Keratinocyte (primary cell): ENCODE measurements at regions not wholly inside any gene's neighbourhood (a gene's known extent, or its start where the extent isn't known, plus 50 kb on each side); places are given as distances from the start of the nearest gene placed in this dataset.

Source experiments
- DNase-seq: peaks from one replicate; pipeline ENCODE4 v3.0.0-alpha.2; 2011; ENCODE audit warnings: low read depth, missing footprints, low spot score
- FAIRE-seq: peaks from 2 replicates; lab custom pipeline; 2011; peaks lifted over from hg19 to GRCh38; lab: Jason Lieb, UNC
- H2AFZ ChIP-seq: 2 replicates; pipeline ENCODE4 v1.6.0; 2012; ENCODE audit warnings: low read length, control low read depth, inconsistent platforms; ENCODE audit not compliant: control insufficient read depth
- H3K27ac ChIP-seq: 2 replicates; pipeline ENCODE4 v1.5.1; 2011; ENCODE audit warnings: low read length; ENCODE audit not compliant: control insufficient read depth, insufficient read depth
- H3K27me3 ChIP-seq: 3 replicates; pipeline ENCODE4 v1.6.0; 2011; ENCODE audit warnings: low read length; ENCODE audit not compliant: control insufficient read depth, insufficient read depth; ENCODE audit errors: extremely low read depth
- H3K36me3 ChIP-seq, 2 experiments: 2 replicates in 1 of 2; 3 replicates in 1 of 2; pipeline ENCODE4 v1.5.1; 2011; ENCODE audit warnings: low read length in 2 of 2, mild to moderate bottlenecking in 1 of 2; ENCODE audit not compliant: control insufficient read depth in 2 of 2, insufficient read depth in 2 of 2; ENCODE audit errors: extremely low read depth in 1 of 2
- H3K4me1 ChIP-seq: 3 replicates; pipeline ENCODE4 v1.5.1; 2011; ENCODE audit warnings: low read length; ENCODE audit not compliant: control insufficient read depth, insufficient read depth; ENCODE audit errors: extremely low read depth
- H3K4me2 ChIP-seq: 3 replicates; pipeline ENCODE4 v1.6.0; 2011; ENCODE audit warnings: low read depth, low read length; ENCODE audit not compliant: control insufficient read depth, insufficient read depth; ENCODE audit errors: extremely low read depth
- H3K4me3 ChIP-seq, 3 experiments: fragments of 200-600 bp in 1 of 3; sonication (generic) in 1 of 3; 2 replicates in 2 of 3; 3 replicates in 1 of 3; pipeline ENCODE4 v1.5.1; 2011 to 2016; ENCODE audit warnings: low read length in 3 of 3, mild to moderate bottlenecking in 3 of 3, control low read depth in 2 of 3, inconsistent platforms in 1 of 3, low read depth in 1 of 3, mixed read lengths in 1 of 3, mixed run types in 1 of 3, moderate library complexity in 1 of 3; ENCODE audit not compliant: control insufficient read depth in 2 of 3, insufficient read depth in 2 of 3; ENCODE audit errors: extremely low read depth in 1 of 3
- H3K79me2 ChIP-seq: 2 replicates; pipeline ENCODE4 v1.6.0; 2012; ENCODE audit warnings: low read length; ENCODE audit not compliant: control insufficient read depth, insufficient read depth
- H3K9ac ChIP-seq: 3 replicates; pipeline ENCODE4 v1.6.0; 2011; ENCODE audit warnings: low read length; ENCODE audit not compliant: control insufficient read depth, insufficient read depth; ENCODE audit errors: extremely low read depth
- H3K9me1 ChIP-seq: 3 replicates; pipeline ENCODE4 v1.6.0; 2011; ENCODE audit warnings: low read length; ENCODE audit not compliant: control insufficient read depth, insufficient read depth; ENCODE audit errors: extremely low read depth
- H3K9me3 ChIP-seq: 2 replicates; pipeline ENCODE4 v1.5.1; 2012; ENCODE audit warnings: low read depth, low read length; ENCODE audit not compliant: control insufficient read depth
- H4K20me1 ChIP-seq: 3 replicates; pipeline ENCODE4 v1.6.0; 2011; ENCODE audit warnings: low read length; ENCODE audit not compliant: control insufficient read depth, insufficient read depth; ENCODE audit errors: extremely low read depth
- CTCF ChIP-seq, 3 experiments: IDR thresholded peaks in 1 of 3; conservative IDR thresholded peaks in 1 of 3; optimal IDR thresholded peaks in 1 of 3; 2 replicates in 2 of 3; 3 replicates in 1 of 3; pipeline versions ENCODE3 to v1.5.1; 2011; ENCODE audit warnings: low read length in 3 of 3, mild to moderate bottlenecking in 3 of 3, moderate library complexity in 2 of 3, control low read depth in 1 of 3, inconsistent platforms in 1 of 3; ENCODE audit not compliant: insufficient read depth in 2 of 3; ENCODE audit errors: extremely low read depth in 1 of 3
- EZH2 ChIP-seq: IDR thresholded peaks from one replicate; pipeline ENCODE4 v1.6.1; 2012; ENCODE audit warnings: inconsistent platforms, mild to moderate bottlenecking, low read length, moderate library complexity
- dilution Hi-C: fragments of 300-500 bp; cut with MboI; formaldehyde crosslinking; loops from one replicate; pipeline ENCODE4 v1.7.0; 2020; ENCODE audit warnings: low sequenced_read_pairs; ENCODE audit not compliant: extremely low pct_ligation_motif_present

GRCh38 chr3:110236976-110237610 is 834.5 kb upstream of the NECTIN3 start:
- Histone ChIP-seq H3K36me3 (no peaks in the 10 kb centered on the region), H3K79me2 (no peaks in the 10 kb centered on the region), H2AFZ (no peak overlapping the region), H3K27ac (no peak overlapping the region), H3K9ac (no peak overlapping the region), H3K9me1 (no peaks in the 10 kb centered on the region), H3K4me3 (no peak overlapping the region), H4K20me1 (no peaks in the 10 kb centered on the region), H3K4me1 (no peaks in the 10 kb centered on the region), H3K27me3 (no peaks in the 10 kb centered on the region), H3K4me2 (no peak overlapping the region), H3K9me3 (no peaks in the 10 kb centered on the region)
- dilution Hi-C loops: no loop called here
- DNase-seq (no peak), FAIRE-seq (no peak)
- no peak for TF ChIP-seq EZH2
- no peak for TF ChIP-seq CTCF (optimal IDR thresholded peaks at IDR 0.05 in 1 of 3, IDR thresholded peaks at IDR 0.05 in 1 of 3, conservative IDR thresholded peaks at IDR 0.05 in 1 of 3; ENCODE audit: extremely low read depth in 1 of 3, insufficient read depth in 2 of 3, low read length in 3 of 3)

- Histone ChIP-seq H4K20me1 (no peaks in the 10 kb centered on the region), H3K9ac (no peak overlapping the region), H3K27ac (no peak overlapping the region), H3K4me3 (no peak overlapping the region), H2AFZ (no peak overlapping the region), H3K4me2 (no peak overlapping the region), H3K9me1 (no peaks in the 10 kb centered on the region), H3K9me3 (no peaks in the 10 kb centered on the region), H3K27me3 (no peaks in the 10 kb centered on the region), H3K4me1 (no peaks in the 10 kb centered on the region), H3K36me3 (no peaks in the 10 kb centered on the region), H3K79me2 (no peaks in the 10 kb centered on the region)
- FAIRE-seq (no peak), DNase-seq (no peak)
- dilution Hi-C loops: no loop called here
- TF ChIP-seq EZH2 (no peak), CTCF (optimal IDR thresholded peaks at IDR 0.05 in 1 of 3, IDR thresholded peaks at IDR 0.05 in 1 of 3, conservative IDR thresholded peaks at IDR 0.05 in 1 of 3; ENCODE audit: extremely low read depth in 1 of 3, insufficient read depth in 2 of 3, low read length in 3 of 3) (no peak)
Measured at GRCh38 chr3:110243081-110243480, 828.5 kb upstream of the NECTIN3 start.
